ENCODE measurements at regions not wholly inside any gene's neighbourhood (a gene's known extent, or its start where the extent isn't known, plus 50 kb on each side); places are given as distances from the start of the nearest gene placed in this dataset.

DNA sequence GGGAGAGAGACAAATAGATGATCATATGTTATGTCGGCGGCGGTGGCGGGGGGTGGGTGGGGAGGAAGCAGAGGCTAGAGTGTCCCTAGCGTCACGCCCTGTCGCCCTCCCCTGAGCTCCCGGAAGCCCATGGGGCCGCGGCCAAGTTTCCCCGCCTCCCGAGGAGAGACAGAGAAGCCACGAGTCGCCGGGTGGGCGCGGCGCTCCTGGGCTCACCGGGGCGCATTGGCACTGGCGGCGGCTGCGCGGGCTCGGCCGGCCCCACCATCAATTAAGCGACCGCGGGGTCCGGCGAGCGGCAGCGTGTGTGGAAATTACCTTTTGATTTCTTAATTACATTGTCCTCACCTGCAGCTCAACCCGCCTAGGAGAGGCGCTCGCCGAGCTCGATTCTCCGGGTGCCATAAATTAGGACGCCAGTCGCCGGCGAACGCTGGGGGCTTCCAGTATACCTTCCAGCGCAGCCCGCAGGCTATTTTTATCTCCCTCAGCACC, 119.9 kb upstream of the LHX5 start:
- TF ChIP-seq POLR2A (IDR thresholded peaks at IDR 0.05) = no peak
- no peak for TF ChIP-seq CTCF (IDR thresholded peaks at IDR 0.05)
- TF ChIP-seq EP300 (IDR thresholded peaks at IDR 0.05) = no peak
